ENCODE measurements at regions not wholly inside any gene's neighbourhood (a gene's known extent, or its start where the extent isn't known, plus 50 kb on each side); places are given as distances from the start of the nearest gene placed in this dataset.

DNA sequence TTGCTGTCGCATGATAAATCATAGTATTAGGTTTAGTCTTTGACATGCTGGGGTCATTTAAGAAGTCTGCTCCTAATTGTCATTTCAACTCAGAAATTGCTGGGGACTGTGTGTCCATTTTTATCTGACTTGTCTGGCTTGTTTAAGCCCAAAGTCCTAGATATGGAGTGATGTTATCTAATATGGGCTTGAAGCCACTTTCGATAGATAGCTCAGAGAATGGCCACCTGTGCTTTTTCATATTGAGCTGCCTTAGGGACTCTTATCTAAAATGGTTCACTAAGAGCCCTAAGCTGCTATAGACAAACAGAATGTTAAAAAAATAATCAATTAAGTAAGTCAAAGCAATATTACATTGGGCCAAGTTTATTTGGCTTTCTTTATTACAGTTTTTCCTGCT lies 81.6 kb upstream of the CNTNAP4 start:
- no peaks in the 10 kb centered on the region for H3K4me1 ChIP-seq
- ATAC-seq = no peak
- no peak for DNase-seq (ENCODE audit: low read depth in 1 of 2, low spot score in 1 of 2)
- no peak for FAIRE-seq
- H3K4me2 ChIP-seq = no peak overlapping the region
- ChIA-PET POLR2A (no interaction called here), CTCF (no interaction called here)
- no peaks in the 10 kb centered on the region for H3K9me3 ChIP-seq
- whole genome bisulfite sequencing (ENCODE audit: missing lambda C conversion rate) = 54% methylated on average over 2 of the region's 2 CpGs
- no peak overlapping the region for H3K4me3 ChIP-seq
- H3K27ac ChIP-seq = no peak overlapping the region
- TF ChIP-seq FOSB (CRISPR knock-in tag; IDR thresholded peaks at IDR 0.05) (no peak), MYC (IDR thresholded peaks at IDR 0.05; ENCODE audit: borderline replicate concordance, low read length) (no peak), ZSCAN20 (CRISPR knock-in tag; IDR thresholded peaks at IDR 0.05) (no peak), ESRRA (IDR thresholded peaks at IDR 0.05; ENCODE audit: borderline replicate concordance, low read length) (no peak), HDAC2 (IDR thresholded peaks at IDR 0.05) (no peak), SREBF2 (IDR thresholded peaks at IDR 0.05) (no peak), TP53 (CRISPR knock-in tag; IDR thresholded peaks at IDR 0.05) (no peak), JUNB (IDR thresholded peaks at IDR 0.05) (no peak), GATA3 (IDR thresholded peaks at IDR 0.05; ENCODE audit: borderline replicate concordance) (no peak), PHF8 (IDR thresholded peaks at IDR 0.05; ENCODE audit: borderline replicate concordance, low read depth) (no peak), FOSL2 (IDR thresholded peaks at IDR 0.05) (no peak), FOSL2 (CRISPR knock-in tag; IDR thresholded peaks at IDR 0.05) (no peak), EHMT2 (IDR thresholded peaks at IDR 0.05; ENCODE audit: low read depth) (no peak), MAFK (IDR thresholded peaks at IDR 0.05; ENCODE audit: partially characterized antibody) (no peak), POLR2A (IDR thresholded peaks at IDR 0.05; ENCODE audit: low read length) (no peak), CEBPB (IDR thresholded peaks at IDR 0.05) (no peak), MAZ (IDR thresholded peaks at IDR 0.05; ENCODE audit: borderline replicate concordance, low read depth, low read length) (no peak)
- TF ChIP-seq, protein P1, sequence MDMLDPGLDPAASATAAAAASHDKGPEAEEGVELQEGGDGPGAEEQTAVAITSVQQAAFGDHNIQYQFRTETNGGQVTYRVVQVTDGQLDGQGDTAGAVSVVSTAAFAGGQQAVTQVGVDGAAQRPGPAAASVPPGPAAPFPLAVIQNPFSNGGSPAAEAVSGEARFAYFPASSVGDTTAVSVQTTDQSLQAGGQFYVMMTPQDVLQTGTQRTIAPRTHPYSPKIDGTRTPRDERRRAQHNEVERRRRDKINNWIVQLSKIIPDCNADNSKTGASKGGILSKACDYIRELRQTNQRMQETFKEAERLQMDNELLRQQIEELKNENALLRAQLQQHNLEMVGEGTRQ (IDR thresholded peaks at IDR 0.05) = no peak
- TF ChIP-seq, protein P2, sequence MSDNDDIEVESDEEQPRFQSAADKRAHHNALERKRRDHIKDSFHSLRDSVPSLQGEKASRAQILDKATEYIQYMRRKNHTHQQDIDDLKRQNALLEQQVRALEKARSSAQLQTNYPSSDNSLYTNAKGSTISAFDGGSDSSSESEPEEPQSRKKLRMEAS (IDR thresholded peaks at IDR 0.05) = no peak

DNA sequence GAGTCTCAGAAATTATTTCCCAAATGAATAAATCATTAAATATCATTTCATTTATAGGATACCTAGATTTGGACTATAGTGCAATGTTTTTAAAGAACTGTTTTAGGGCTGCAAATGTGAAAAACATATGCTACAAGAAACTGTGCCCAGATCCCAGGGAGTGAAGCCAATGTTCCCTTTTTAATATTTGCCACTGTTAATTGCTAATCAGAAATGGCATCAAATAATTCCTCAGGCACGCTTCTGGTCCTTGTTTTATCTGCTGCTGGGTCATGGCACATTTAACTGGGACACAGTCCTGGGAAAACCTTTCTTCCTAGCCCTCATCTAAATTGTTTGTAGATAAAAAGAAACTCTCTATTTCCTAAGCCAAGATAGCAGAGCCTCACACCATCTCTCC lies 79.3 kb upstream of the CNTNAP4 start:
- POLR2A ChIA-PET = no interaction called here
- no peaks in the 10 kb centered on the region for H3K9me3 ChIP-seq
- TF ChIP-seq GATA3 (IDR thresholded peaks at IDR 0.05; ENCODE audit: borderline replicate concordance) (no peak), KDM5A (IDR thresholded peaks at IDR 0.05) (no peak), TP53 (CRISPR knock-in tag; IDR thresholded peaks at IDR 0.05) (no peak), MAZ (IDR thresholded peaks at IDR 0.05; ENCODE audit: borderline replicate concordance, low read depth, low read length) (no peak), HOXB5 (CRISPR knock-in tag; IDR thresholded peaks at IDR 0.05) (no peak)
- TF ChIP-seq, protein P3, sequence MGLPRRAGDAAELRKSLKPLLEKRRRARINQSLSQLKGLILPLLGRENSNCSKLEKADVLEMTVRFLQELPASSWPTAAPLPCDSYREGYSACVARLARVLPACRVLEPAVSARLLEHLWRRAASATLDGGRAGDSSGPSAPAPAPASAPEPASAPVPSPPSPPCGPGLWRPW (IDR thresholded peaks at IDR 0.05) = no peak
- H3K27ac ChIP-seq = no peak overlapping the region
- CTCF ChIA-PET = no interaction called here
- 7% methylated on average over 1 of the region's 1 CpG for WGBS (ENCODE audit: missing lambda C conversion rate)
- no peak for FAIRE-seq
- H3K4me3 ChIP-seq = no peak overlapping the region
- DNase-seq (ENCODE audit: low read depth in 1 of 2, low spot score in 1 of 2) = no peak
- no peak overlapping the region for H3K4me2 ChIP-seq
- H3K4me1 ChIP-seq = no peaks in the 10 kb centered on the region
- ATAC-seq = no peak

DNA sequence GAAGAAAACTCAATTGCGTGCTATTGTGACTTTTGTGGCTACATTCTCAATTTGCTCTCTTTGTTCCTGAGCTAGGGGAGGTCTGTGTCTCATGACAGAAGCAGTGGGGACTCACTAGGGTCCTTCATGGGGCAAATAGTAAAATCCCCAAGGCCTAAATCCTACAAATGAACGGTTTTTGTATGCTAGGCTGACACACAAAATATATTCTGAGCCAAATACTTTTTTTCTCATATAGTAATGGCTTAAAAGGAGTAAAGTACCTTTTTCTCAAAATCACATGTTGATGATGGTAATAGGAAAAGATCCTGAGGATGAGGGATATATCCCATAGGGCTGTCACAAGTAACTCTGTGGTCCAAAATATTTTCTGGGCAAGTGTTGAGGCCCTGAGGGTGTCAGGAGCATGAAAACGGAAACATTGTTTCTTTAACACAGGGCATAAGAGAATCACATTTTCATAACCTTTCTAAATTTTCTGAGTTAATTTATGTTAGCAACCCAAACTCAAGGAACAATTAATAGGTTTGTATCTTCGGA lies 77.5 kb upstream of the CNTNAP4 start:
- ATAC-seq (no peak), FAIRE-seq (no peak), DNase-seq (ENCODE audit: low read depth in 1 of 2, low spot score in 1 of 2) (no peak)
- H3K4me3 ChIP-seq = no peak overlapping the region
- ChIA-PET CTCF (no interaction called here), POLR2A (no interaction called here)
- H3K4me2 ChIP-seq = no peak overlapping the region
- H3K4me1 ChIP-seq = no peaks in the 10 kb centered on the region
- TF ChIP-seq HDAC2 (IDR thresholded peaks at IDR 0.05) (no peak), EHMT2 (IDR thresholded peaks at IDR 0.05; ENCODE audit: low read depth) (no peak), RAD21 (conservative IDR thresholded peaks at IDR 0.05 in 1 of 2, IDR thresholded peaks at IDR 0.05 in 1 of 2) (no peak), MAFK (IDR thresholded peaks at IDR 0.05; ENCODE audit: partially characterized antibody) (no peak), JUNB (IDR thresholded peaks at IDR 0.05) (no peak), RCOR1 (IDR thresholded peaks at IDR 0.05; ENCODE audit: low read depth, low read length) (no peak), TFCP2L1 (CRISPR knock-in tag; IDR thresholded peaks at IDR 0.05) (no peak), POLR2A (IDR thresholded peaks at IDR 0.05; ENCODE audit: low read length) (no peak), NFE2L2 (conservative IDR thresholded peaks at IDR 0.05; ENCODE audit: low read length) (no peak), SREBF2 (IDR thresholded peaks at IDR 0.05) (no peak), CBX8 (IDR thresholded peaks at IDR 0.05) (no peak)
- WGBS (ENCODE audit: missing lambda C conversion rate) = 19% methylated on average over 4 of the region's 4 CpGs
- no peak overlapping the region for H3K27ac ChIP-seq
- H3K9me3 ChIP-seq = no peaks in the 10 kb centered on the region
